Heart right ventricle (tissue), 16 donors: ENCODE measurements at regions not wholly inside any gene's neighbourhood (a gene's known extent, or its start where the extent isn't known, plus 50 kb on each side); places are given as distances from the start of the nearest gene placed in this dataset.

Experiments
- ATAC-seq, 8 donors: fragments of 200-7000 bp; cut with Tn5 transposase; one replicate each; pipeline ENCODE4 v1.9.1; 2020; ENCODE audit warnings: mild to moderate bottlenecking in 8 of 8, moderate library complexity in 8 of 8, moderate number of reproducible peaks in 1 of 8
- DNase-seq, 2 donors: peaks; one replicate each; pipeline ENCODE4 v3.0.0-alpha.2; 2020
- H3K27ac ChIP-seq, 10 donors: fragments of 200-600 bp; sonication (generic) in 2 of 10; one replicate each; pipeline versions ENCODE4 v1.5.0 to v1.8.0; 2020 to 2022; ENCODE audit warnings: mild to moderate bottlenecking in 3 of 10
- H3K27me3 ChIP-seq, 7 donors: fragments of 200-600 bp; one replicate each; pipeline ENCODE4 v1.8.0; 2021 to 2022; ENCODE audit warnings: mild to moderate bottlenecking in 2 of 7
- H3K36me3 ChIP-seq, 9 donors: fragments of 200-600 bp; sonication (generic) in 1 of 9; one replicate each; pipeline versions ENCODE4 v1.5.0 to v1.8.0; 2020 to 2022; ENCODE audit warnings: mild to moderate bottlenecking in 2 of 9
- H3K4me1 ChIP-seq, 9 donors: fragments of 200-600 bp; sonication (generic) in 1 of 9; one replicate each; pipeline versions ENCODE4 v1.5.0 to v1.8.0; 2020 to 2022; ENCODE audit warnings: mild to moderate bottlenecking in 4 of 9
- H3K4me3 ChIP-seq, 10 donors: fragments of 200-600 bp; sonication (generic) in 2 of 10; one replicate each; pipeline versions ENCODE4 v1.5.0 to v1.8.0; 2020 to 2022; ENCODE audit warnings: mild to moderate bottlenecking in 7 of 10, moderate library complexity in 2 of 10
- H3K9me3 ChIP-seq, 11 donors: fragments of 200-600 bp in 10 of 11; sonication (generic) in 2 of 11; one replicate each; pipeline versions ENCODE4 v1.5.0 to v1.8.0; 2013 to 2022; ENCODE audit warnings: mild to moderate bottlenecking in 2 of 11, control low read depth in 1 of 11, moderate library complexity in 1 of 11
- CTCF ChIP-seq, 9 donors: fragments of 200-600 bp; sonication (generic) in 2 of 9; IDR thresholded peaks; one replicate each; pipeline versions ENCODE4 v1.5.0 to v1.8.0; 2021 to 2022; ENCODE audit warnings: antibody characterized with exemption in 9 of 9, mild to moderate bottlenecking in 5 of 9, moderate library complexity in 1 of 9
- WGBS, 2 donors: extraction: QIAGEN DNeasy Blood & Tissue Kit; methylation state at CpG; one replicate each; pipeline ENCODE4 v1.1.7; 2013; ENCODE audit warnings: inconsistent platforms in 1 of 2; 5-methylcytosine and 5-hydroxymethylcytosine counted together
- intact Hi-C, 10 donors: fragments of 100-400 bp; cut with DNase I; formaldehyde crosslinking; loops; one replicate each; pipeline versions ENCODE4 v1.11.1 to v1.14.2; 2022
- donor health status: Arrhythmogenic right ventricular cardiomyopathy.
- donor health status: ischemic (EF 13 %, LVEDD 7.1; RV severe dilation, severe dysfunction).
- donor health status: healthy with polysubstance abuse.
- donor health status: DM: no; HTN: yes; CAD: no.
- donor health status: DM: no; HTN: no; CAD: no.
- donor health status: ischemic (EF 25% LVEDD 6.9; RV normal size, moderate dysfunction).
- donor health status: ischemic (EF 25% LVEDD 5.7; RV mildly dilated, moderate dysfunction).
- donor health status: healthy.
- donor health status: DM: yes; HTN: yes; CAD: no.
- donor health status: Ischemic cardiomyopathy.
- donor health status: ischemic (EF 35%, LVEDD 5.7; RV mildly dilated, moderate dysfunction).
- donor health status: nonischemic (EF 11% LVEDD 7.7; RV severe dilation, severe dysfunction).
- donor health status: DM: yes; HTN: yes; CAD: no.
- donor health status: PGD.
- donor health status: ischemic (EF 29% LVEDD 5.4; RV normal size, mild dysfunction).
- donor health status: nonischemic (EF 23%, LVEDD 6.1; RV moderate dilation, normal function).

GRCh38 chr5:82336226-82336958 is 58.2 kb upstream of the RPS23 start:
- Histone ChIP-seq H3K36me3 (no peaks in the 10 kb centered on the region), H3K27me3 (no peaks in the 10 kb centered on the region), H3K4me1 (peaks cover 0 to 56% (median 29%) of the 10 kb centered on the region in 9 donors), H3K9me3 (no peaks in the 10 kb centered on the region), H3K27ac (peak overlapping the region in 4 of 10 donors; percentile 80 to 84 (median 83)), H3K4me3 (no peak overlapping the region)
- WGBS, 2 donors: 71 to 78% methylated on average over 3 of the region's 3 CpGs
- intact Hi-C loops: no loop called here
- no peak for ATAC-seq
- DNase-seq: no peak
- TF ChIP-seq CTCF (IDR thresholded peaks at IDR 0.05): no peak

GRCh38 chr5:82335806-82336205 is 57.7 kb upstream of the RPS23 start:
- no peak for DNase-seq

GRCh38 chr5:82334856-82335255 is 56.7 kb upstream of the RPS23 start:
- 29 to 31% methylated on average over 4 of the region's 4 CpGs for WGBS, 2 donors
- Histone ChIP-seq H3K36me3 (no peaks in the 10 kb centered on the region), H3K4me3 (no peak overlapping the region), H3K27me3 (no peaks in the 10 kb centered on the region), H3K4me1 (peaks cover 0 to 61% (median 31%) of the 10 kb centered on the region in 9 donors), H3K9me3 (no peaks in the 10 kb centered on the region), H3K27ac (peak overlapping the region; percentile 9 to 84 (median 68))
- DNase-seq (no peak), ATAC-seq (peak; percentile 70 to 94 (median 86))
- TF ChIP-seq CTCF (IDR thresholded peaks at IDR 0.05): no peak
- intact Hi-C loops: no loop called here

More at GRCh38 chr5:82335806-82336205, 57.7 kb upstream of the RPS23 start:
- no peaks in the 10 kb centered on the region for H3K36me3 ChIP-seq
- H3K27ac ChIP-seq: peak overlapping the region in 7 of 10 donors; percentile 9 to 84 (median 80)
- intact Hi-C loops: no loop called here
- H3K4me1 ChIP-seq: peaks cover 0 to 61% (median 31%) of the 10 kb centered on the region in 9 donors
- TF ChIP-seq CTCF (IDR thresholded peaks at IDR 0.05): no peak
- H3K4me3 ChIP-seq: no peak overlapping the region
- peak in 5 of 8 donors; percentile 33 to 73 (median 59) for ATAC-seq
- H3K27me3 ChIP-seq: no peaks in the 10 kb centered on the region
- H3K9me3 ChIP-seq: no peaks in the 10 kb centered on the region
- 63 to 76% methylated on average over 5 of the region's 5 CpGs for WGBS, 2 donors

- Histone ChIP-seq H3K27ac (peak overlapping the region in 9 of 10 donors; percentile 9 to 84 (median 73)), H3K4me1 (peaks cover 0 to 61% (median 31%) of the 10 kb centered on the region in 9 donors), H3K36me3 (no peaks in the 10 kb centered on the region), H3K4me3 (no peak overlapping the region), H3K27me3 (no peaks in the 10 kb centered on the region), H3K9me3 (no peaks in the 10 kb centered on the region)
- TF ChIP-seq CTCF (IDR thresholded peaks at IDR 0.05): no peak
- ATAC-seq (peak in 1 of 8 donors; percentile 39), DNase-seq (no peak)
- WGBS, 2 donors: 46 to 53% methylated on average over 5 of the region's 5 CpGs
- intact Hi-C loops: no loop called here
Measured at GRCh38 chr5:82334085-82334692, 56.0 kb upstream of the RPS23 start.
